Neural crest cell (in vitro differentiated cells): ENCODE measurements at regions not wholly inside any gene's neighbourhood (a gene's known extent, or its start where the extent isn't known, plus 50 kb on each side); places are given as distances from the start of the nearest gene placed in this dataset.
"Not testable (repeated sequence)": the region's sequence is repeated elsewhere in the genome, so short reads cannot be mapped to it uniquely, and the experiment has no call there.

ENCODE experiments used
- DNase-seq: peaks from one replicate; pipeline ENCODE4 v3.0.0; 2021; ENCODE audit warnings: low read depth, mixed read lengths, low spot score
- H3K27ac Mint-ChIP-seq: one replicate; pipeline ENCODE4 v1.8.0; 2021; ENCODE audit warnings: mild to moderate bottlenecking, mixed read lengths; ENCODE audit not compliant: unreplicated experiment
- H3K27me3 Mint-ChIP-seq: 2 replicates; pipeline ENCODE4 v1.8.0; 2021; ENCODE audit warnings: low read depth, mild to moderate bottlenecking, mixed read lengths
- H3K36me3 Mint-ChIP-seq: 2 replicates; pipeline ENCODE4 v1.8.0; 2021; ENCODE audit warnings: low read depth, mild to moderate bottlenecking, mixed read lengths
- H3K4me1 Mint-ChIP-seq: 2 replicates; pipeline ENCODE4 v1.8.0; 2021; ENCODE audit warnings: mixed read lengths
- H3K4me3 Mint-ChIP-seq: one replicate; pipeline ENCODE4 v1.8.0; 2021; ENCODE audit warnings: mild to moderate bottlenecking, mixed read lengths
- H3K9me3 Mint-ChIP-seq: 2 replicates; pipeline ENCODE4 v1.8.0; 2021; ENCODE audit warnings: mixed read lengths
- TF ChIP-seq, protein P1 (sequence below): fragments of 200-600 bp; sonication (generic); conservative IDR thresholded peaks from 2 replicates; pipeline ENCODE4 v1.5.0; 2021; ENCODE audit warnings: antibody characterized with exemption, mild to moderate bottlenecking

DNA sequence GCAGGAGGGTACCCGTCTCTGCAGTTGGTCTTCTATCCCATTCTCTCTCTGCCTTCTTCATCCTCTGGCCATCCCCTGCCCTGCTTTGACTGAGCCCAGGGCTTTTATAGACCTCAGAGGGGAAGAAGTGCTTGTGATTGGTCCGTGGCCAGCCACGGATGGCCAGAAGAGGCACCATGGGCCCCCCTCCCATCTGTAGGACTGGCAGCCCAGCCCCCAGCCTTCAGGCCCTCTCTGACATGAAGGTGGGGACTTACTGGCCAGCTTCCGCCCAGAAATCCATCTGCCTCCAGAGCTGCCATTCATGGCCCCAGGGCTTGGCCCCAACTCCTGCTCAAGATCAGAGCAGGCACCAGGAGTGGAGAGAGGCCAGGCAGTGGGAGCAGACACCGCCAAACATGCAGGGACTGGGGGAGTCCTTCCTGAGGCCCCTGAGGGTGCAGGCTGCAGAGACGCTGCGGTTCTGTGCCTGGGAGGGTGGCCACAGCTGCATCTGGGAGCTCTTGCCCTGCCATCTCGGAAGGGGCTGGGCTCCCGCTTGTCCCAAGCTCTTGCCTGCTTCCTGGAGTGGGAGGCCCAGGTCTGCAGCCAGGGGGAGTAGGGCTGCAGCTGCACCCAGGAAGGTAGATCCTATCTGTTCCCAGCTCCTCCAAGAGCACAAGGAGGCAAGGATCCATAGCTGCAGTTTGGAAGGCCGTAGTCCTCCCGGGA, 698.6 kb upstream of the B3GALT2 start:
- TF ChIP-seq, protein P1, sequence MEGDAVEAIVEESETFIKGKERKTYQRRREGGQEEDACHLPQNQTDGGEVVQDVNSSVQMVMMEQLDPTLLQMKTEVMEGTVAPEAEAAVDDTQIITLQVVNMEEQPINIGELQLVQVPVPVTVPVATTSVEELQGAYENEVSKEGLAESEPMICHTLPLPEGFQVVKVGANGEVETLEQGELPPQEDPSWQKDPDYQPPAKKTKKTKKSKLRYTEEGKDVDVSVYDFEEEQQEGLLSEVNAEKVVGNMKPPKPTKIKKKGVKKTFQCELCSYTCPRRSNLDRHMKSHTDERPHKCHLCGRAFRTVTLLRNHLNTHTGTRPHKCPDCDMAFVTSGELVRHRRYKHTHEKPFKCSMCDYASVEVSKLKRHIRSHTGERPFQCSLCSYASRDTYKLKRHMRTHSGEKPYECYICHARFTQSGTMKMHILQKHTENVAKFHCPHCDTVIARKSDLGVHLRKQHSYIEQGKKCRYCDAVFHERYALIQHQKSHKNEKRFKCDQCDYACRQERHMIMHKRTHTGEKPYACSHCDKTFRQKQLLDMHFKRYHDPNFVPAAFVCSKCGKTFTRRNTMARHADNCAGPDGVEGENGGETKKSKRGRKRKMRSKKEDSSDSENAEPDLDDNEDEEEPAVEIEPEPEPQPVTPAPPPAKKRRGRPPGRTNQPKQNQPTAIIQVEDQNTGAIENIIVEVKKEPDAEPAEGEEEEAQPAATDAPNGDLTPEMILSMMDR = no peak

DNA sequence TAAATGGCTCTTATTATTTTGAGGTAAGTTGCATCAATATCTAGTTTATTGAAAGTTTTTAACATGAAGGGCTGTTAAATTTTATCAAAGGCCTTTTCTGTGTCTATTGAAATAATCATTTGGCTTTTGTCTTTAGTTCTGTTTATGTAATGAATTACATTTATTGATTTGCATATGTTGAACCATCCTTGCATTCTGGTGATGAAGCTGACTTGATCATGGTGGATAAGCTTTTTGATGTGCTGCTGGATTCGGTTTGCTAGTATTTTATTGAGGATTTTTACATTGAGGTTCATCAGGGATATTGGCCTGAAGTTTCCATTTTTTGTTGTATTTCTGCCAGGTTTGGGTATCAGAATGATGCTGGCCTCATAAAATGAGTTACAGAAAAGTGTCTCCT, 691.5 kb upstream of the B3GALT2 start:
- H3K4me1 Mint-ChIP-seq, H3K9me3 Mint-ChIP-seq, DNase-seq, H3K4me3 Mint-ChIP-seq, H3K27ac Mint-ChIP-seq, H3K27me3 Mint-ChIP-seq: not testable (repeated sequence)
- peaks cover 15% of the 10 kb centered on the region for H3K36me3 Mint-ChIP-seq

More for the DNA sequence above, 698.6 kb upstream of the B3GALT2 start:
- Mint-ChIP-seq H3K4me3 (no peak overlapping the region), H3K4me1 (no peaks in the 10 kb centered on the region), H3K9me3 (peaks cover 10% of the 10 kb centered on the region), H3K27me3 (no peaks in the 10 kb centered on the region), H3K27ac (no peak overlapping the region), H3K36me3 (peaks cover 3% of the 10 kb centered on the region)
- DNase-seq = no peak

DNA sequence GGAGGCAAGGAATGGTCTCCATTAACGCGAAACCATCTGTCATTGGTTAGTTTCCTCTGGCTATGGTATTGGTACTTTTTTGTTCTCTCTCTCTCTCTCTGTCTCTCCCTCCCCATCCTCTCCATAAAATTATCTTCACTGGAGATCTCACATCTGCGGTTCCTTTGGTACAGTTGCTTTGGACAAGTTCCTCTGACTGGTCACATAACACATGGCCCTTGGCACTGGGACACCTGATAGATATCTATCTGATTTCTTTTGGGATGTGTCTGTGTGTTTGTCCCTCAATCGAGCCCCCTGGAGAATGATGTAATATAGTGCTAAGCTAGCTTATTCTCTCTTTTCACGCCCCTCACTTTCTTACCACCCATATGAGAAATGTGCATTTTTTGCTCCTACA, 682.0 kb upstream of the B3GALT2 start:
- Mint-ChIP-seq H3K27ac (no peak overlapping the region), H3K9me3 (peaks cover 2% of the 10 kb centered on the region)
- TF ChIP-seq, protein P1 = no peak

GRCh38 chr1:193856261-193856660, 669.8 kb upstream of the B3GALT2 start:
- Mint-ChIP-seq H3K9me3 (no peaks in the 10 kb centered on the region), H3K36me3 (no peaks in the 10 kb centered on the region), H3K27me3 (no peaks in the 10 kb centered on the region), H3K27ac (no peak overlapping the region), H3K4me3 (no peak overlapping the region), H3K4me1 (peaks cover 4% of the 10 kb centered on the region)
- DNase-seq = no peak
- TF ChIP-seq, protein P1 = no peak

More for the DNA sequence above, 682.0 kb upstream of the B3GALT2 start:
- no peaks in the 10 kb centered on the region for H3K36me3 Mint-ChIP-seq
- no peaks in the 10 kb centered on the region for H3K27me3 Mint-ChIP-seq
- H3K4me1 Mint-ChIP-seq = peaks cover 7% of the 10 kb centered on the region
- no peak overlapping the region for H3K4me3 Mint-ChIP-seq
- DNase-seq = no peak

GRCh38 chr1:193850745-193851144, 664.3 kb upstream of the B3GALT2 start:
- no peak for DNase-seq
- no peaks in the 10 kb centered on the region for H3K36me3 Mint-ChIP-seq
- no peaks in the 10 kb centered on the region for H3K9me3 Mint-ChIP-seq
- no peaks in the 10 kb centered on the region for H3K27me3 Mint-ChIP-seq
- peaks cover 9% of the 10 kb centered on the region for H3K4me1 Mint-ChIP-seq
- no peak overlapping the region for H3K4me3 Mint-ChIP-seq
- H3K27ac Mint-ChIP-seq = no peak overlapping the region
- TF ChIP-seq, protein P1 = no peak

GRCh38 chr1:193846876-193847604, 660.6 kb upstream of the B3GALT2 start:
- no peak for DNase-seq
- Mint-ChIP-seq H3K36me3 (no peaks in the 10 kb centered on the region), H3K27me3 (no peaks in the 10 kb centered on the region), H3K9me3 (peaks cover 3% of the 10 kb centered on the region), H3K4me1 (peaks cover 9% of the 10 kb centered on the region), H3K27ac (no peak overlapping the region), H3K4me3 (no peak overlapping the region)
- TF ChIP-seq, protein P1 = no peak
